Mucosa of stomach (tissue), 1 donor: ENCODE measurements at regions not wholly inside any gene's neighbourhood (a gene's known extent, or its start where the extent isn't known, plus 50 kb on each side); places are given as distances from the start of the nearest gene placed in this dataset.
"Not testable (repeated sequence)": the region's sequence is repeated elsewhere in the genome, so short reads cannot be mapped to it uniquely, and the experiment has no call there.

Experiments used
- H3K27me3 ChIP-seq: one replicate; pipeline ENCODE4 v1.7.0; 2013; ENCODE audit warnings: mild to moderate bottlenecking, low read length; ENCODE audit not compliant: control insufficient read depth, insufficient read depth
- H3K36me3 ChIP-seq: one replicate; pipeline ENCODE4 v1.7.0; 2013; ENCODE audit warnings: low read length; ENCODE audit not compliant: control insufficient read depth, insufficient read depth
- H3K4me1 ChIP-seq: one replicate; pipeline ENCODE4 v1.7.0; 2013; ENCODE audit warnings: mild to moderate bottlenecking, low read length; ENCODE audit not compliant: control insufficient read depth, insufficient read depth
- H3K4me3 ChIP-seq: one replicate; pipeline ENCODE4 v1.7.0; 2013; ENCODE audit warnings: low read length
- H3K9ac ChIP-seq: one replicate; pipeline ENCODE4 v1.7.0; 2013; ENCODE audit warnings: mild to moderate bottlenecking, low read length, moderate library complexity
- H3K9me3 ChIP-seq: one replicate; pipeline ENCODE4 v1.7.0; 2013; ENCODE audit warnings: mild to moderate bottlenecking, low read length, moderate library complexity; ENCODE audit not compliant: control insufficient read depth
- donor health status: Pancreatic carcinoma.

DNA sequence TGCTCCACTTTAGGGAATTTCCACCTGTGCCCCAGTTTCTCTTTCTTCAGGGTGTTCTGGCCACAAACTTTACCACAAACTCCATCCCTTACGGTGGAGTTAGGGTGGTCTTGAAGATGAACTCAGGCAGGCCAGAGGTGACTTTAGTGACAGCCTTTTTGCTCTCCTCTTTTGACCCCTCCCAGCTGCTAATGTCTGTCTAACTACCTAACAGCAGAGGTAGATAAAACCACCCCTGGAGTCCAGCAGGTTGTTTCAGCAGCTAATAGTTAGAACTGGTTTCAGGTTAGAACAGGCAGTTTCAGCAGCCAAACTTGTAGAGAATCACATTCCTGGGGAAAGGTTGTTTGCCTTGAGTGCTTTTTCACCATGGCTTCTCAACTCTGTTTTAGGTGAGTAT lies 971.3 kb upstream of the CDH18 start:
- H3K9me3 ChIP-seq = no peaks in the 10 kb centered on the region
- no peaks in the 10 kb centered on the region for H3K27me3 ChIP-seq
- no peaks in the 10 kb centered on the region for H3K4me1 ChIP-seq
- H3K36me3 ChIP-seq = no peaks in the 10 kb centered on the region
- H3K9ac ChIP-seq = no peak overlapping the region
- no peak overlapping the region for H3K4me3 ChIP-seq

- Histone ChIP-seq H3K4me3 (no peak overlapping the region), H3K9ac (no peak overlapping the region), H3K36me3 (no peaks in the 10 kb centered on the region), H3K4me1 (no peaks in the 10 kb centered on the region), H3K27me3 (no peaks in the 10 kb centered on the region), H3K9me3 (no peaks in the 10 kb centered on the region)
Measured at GRCh38 chr5:20958641-20959040, 970.6 kb upstream of the CDH18 start.

GRCh38 chr5:20956134-20956533 lies 968.1 kb upstream of the CDH18 start:
- no peak overlapping the region for H3K4me3 ChIP-seq
- H3K9me3 ChIP-seq = no peaks in the 10 kb centered on the region
- H3K36me3 ChIP-seq = no peaks in the 10 kb centered on the region
- no peak overlapping the region for H3K9ac ChIP-seq
- no peaks in the 10 kb centered on the region for H3K27me3 ChIP-seq
- no peaks in the 10 kb centered on the region for H3K4me1 ChIP-seq

DNA sequence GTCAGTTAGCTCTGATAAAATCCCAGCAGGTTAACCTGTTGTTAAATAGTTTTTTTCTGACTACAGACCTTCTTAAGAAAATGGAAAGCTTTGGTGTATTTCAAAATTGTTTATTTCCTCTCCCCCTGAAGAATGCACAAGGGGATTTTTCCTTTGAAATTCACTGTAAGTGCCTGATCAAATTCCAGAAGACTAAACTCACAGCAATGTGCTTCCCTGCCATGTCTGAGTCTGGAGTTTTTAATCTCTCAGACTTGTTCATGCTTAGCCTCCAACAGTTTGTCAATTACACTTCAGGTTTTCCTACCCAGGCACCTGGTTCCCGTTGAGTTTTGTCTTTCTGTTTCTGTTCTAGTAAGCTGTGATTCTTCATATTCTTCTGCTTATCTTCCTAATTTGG lies 961.6 kb upstream of the CDH18 start:
- Histone ChIP-seq H3K9ac (no peak overlapping the region), H3K27me3 (no peaks in the 10 kb centered on the region), H3K9me3 (no peaks in the 10 kb centered on the region), H3K4me1 (no peaks in the 10 kb centered on the region), H3K36me3 (no peaks in the 10 kb centered on the region), H3K4me3 (no peak overlapping the region)

DNA sequence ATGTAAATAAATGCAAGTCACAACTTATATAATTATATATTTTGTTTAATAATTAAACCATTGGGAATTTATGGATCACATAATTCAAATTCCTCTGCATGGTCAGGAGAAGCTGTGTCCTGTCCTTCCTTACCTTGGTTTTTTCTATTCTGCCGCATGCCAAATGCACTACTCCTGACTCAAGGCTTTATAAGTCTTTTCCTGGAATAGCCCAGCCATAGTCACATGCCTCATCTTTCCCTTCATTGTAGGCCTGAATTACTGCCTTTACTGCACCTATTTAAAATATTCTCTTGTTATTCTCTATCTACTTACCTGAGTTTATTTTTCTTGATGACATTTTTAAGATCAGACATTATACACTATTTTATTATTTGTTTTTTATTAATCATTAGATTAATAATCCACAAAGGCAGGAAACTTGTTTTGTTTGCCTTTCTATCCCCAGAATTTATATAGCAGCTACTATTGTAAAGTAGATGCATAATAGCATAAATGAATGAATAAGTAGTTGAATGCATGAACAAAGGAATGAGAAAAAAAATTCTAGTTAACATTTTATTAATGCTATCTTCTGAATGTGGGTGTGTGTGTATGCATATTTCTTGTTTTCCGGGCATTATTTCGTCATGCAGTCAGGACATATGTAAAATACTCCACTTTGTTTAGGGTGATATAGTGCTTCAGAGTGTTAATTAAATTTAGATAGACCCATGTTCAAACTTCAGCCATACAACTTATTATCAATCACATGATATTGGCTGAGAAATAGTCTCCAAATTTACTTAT lies 955.4 kb upstream of the CDH18 start:
- not testable (repeated sequence) for H3K9me3 ChIP-seq, H3K9ac ChIP-seq, H3K4me3 ChIP-seq, H3K27me3 ChIP-seq, H3K36me3 ChIP-seq, H3K4me1 ChIP-seq

GRCh38 chr5:20942603-20943002 lies 954.6 kb upstream of the CDH18 start:
- H3K9me3 ChIP-seq, H3K9ac ChIP-seq, H3K4me3 ChIP-seq, H3K27me3 ChIP-seq, H3K4me1 ChIP-seq, H3K36me3 ChIP-seq: not testable (repeated sequence)

GRCh38 chr5:20940786-20941185 lies 952.8 kb upstream of the CDH18 start:
- not testable (repeated sequence) for H3K4me1 ChIP-seq, H3K36me3 ChIP-seq, H3K4me3 ChIP-seq, H3K9me3 ChIP-seq, H3K27me3 ChIP-seq, H3K9ac ChIP-seq

- H3K27me3 ChIP-seq, H3K36me3 ChIP-seq, H3K4me1 ChIP-seq, H3K9me3 ChIP-seq, H3K9ac ChIP-seq, H3K4me3 ChIP-seq: not testable (repeated sequence)
Measured at GRCh38 chr5:20890936-20891335, 902.9 kb upstream of the CDH18 start.

DNA sequence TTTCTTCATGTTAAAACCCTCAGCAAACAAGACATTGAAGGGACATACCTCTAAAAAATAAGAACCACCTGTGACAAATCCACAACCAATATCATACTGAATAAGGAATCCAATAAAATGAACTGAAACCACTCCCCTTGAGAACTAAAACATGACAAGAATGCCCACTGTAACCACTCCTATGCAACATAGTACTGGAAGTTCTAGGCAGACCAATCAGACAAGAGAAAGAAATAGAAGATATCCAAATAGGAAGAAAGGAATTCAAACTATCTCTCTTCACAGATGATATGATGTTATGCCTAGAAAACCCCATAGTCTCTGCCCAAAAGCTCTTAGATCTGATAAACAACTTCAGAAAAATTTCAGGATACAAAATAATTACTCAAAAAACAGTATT lies 887.7 kb upstream of the CDH18 start:
- H3K9me3 ChIP-seq, H3K27me3 ChIP-seq, H3K4me1 ChIP-seq, H3K36me3 ChIP-seq, H3K4me3 ChIP-seq, H3K9ac ChIP-seq: not testable (repeated sequence)

GRCh38 chr5:20865892-20866291 lies 877.9 kb upstream of the CDH18 start:
- not testable (repeated sequence) for H3K36me3 ChIP-seq, H3K9ac ChIP-seq, H3K4me1 ChIP-seq, H3K9me3 ChIP-seq, H3K4me3 ChIP-seq, H3K27me3 ChIP-seq

DNA sequence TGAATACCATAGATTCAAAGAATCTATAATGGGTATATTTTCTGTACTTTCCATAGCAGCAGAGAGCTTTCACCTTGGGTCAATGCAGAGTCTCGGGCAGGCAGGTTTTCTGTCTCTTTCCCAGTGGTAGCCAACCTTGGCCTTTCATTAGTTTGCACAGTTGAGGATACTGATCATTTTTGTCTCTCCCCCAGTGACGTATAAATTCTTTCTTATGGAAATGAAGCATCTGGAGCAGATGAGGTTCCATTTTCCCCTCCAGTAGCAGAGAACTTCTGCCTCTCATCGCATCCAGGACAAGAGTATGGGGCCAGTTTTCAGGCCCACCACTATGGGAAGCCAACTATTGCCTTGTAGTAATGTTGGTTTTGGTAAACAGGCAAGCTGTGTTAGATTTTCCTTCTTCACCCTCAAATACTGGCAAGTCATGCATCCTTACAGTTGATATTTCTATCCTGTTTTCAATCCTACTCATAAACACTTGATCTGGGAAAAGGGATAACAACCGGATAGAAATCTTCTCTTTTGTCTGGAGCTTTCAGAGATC lies 845.2 kb upstream of the CDH18 start:
- H3K36me3 ChIP-seq = no peaks in the 10 kb centered on the region
- H3K9me3 ChIP-seq = no peaks in the 10 kb centered on the region
- H3K4me1 ChIP-seq = no peaks in the 10 kb centered on the region

DNA sequence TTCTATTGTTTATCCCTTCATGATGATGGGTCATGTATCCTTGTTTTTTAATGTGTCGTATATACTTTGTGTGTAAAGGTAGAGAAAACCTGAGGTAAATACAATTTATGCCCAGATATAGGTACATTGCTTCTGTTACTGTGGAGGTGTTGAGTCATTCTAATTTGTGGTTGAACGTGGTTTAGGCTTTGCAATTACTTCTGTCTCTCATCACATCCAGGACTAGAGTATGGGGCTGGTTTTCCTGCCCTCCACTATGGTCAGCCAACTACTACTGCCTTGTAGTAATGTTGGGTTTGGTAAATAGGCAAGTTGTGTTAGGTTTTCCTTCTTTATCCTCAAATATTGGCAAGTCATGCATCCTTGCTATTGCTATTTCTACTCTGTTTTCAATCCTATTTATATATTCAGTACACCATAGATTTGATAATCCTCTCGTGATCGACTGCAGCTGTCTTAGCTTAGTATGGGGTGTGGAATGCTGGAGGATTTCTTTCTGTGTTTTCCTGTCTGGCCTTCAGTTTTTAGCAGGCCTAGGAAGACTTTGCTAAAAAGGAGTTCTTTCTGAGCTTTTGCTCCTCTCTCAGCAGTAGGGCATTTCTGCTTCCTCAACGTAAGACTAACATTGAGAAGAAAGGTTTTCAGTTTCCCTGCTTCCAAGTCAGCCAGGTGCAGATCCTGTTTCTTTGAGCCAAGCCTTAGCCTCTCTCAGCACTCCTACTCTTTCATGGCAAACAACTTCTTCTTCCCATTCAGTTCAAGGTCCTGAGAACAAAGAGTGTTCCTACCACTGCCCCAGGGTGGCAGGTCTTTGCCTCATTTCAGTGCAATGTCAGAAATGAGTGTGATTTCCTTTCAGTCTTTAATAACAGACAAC lies 844.4 kb upstream of the CDH18 start:
- Histone ChIP-seq H3K4me3 (no peak overlapping the region), H3K9me3 (no peaks in the 10 kb centered on the region), H3K9ac (no peak overlapping the region), H3K4me1 (no peaks in the 10 kb centered on the region), H3K27me3 (no peaks in the 10 kb centered on the region), H3K36me3 (no peaks in the 10 kb centered on the region)

More for the DNA sequence above, 845.2 kb upstream of the CDH18 start:
- Histone ChIP-seq H3K27me3 (no peaks in the 10 kb centered on the region), H3K9ac (no peak overlapping the region), H3K4me3 (no peak overlapping the region)
